Gastroesophageal sphincter (tissue), 3 donors: ENCODE measurements at regions not wholly inside any gene's neighbourhood (a gene's known extent, or its start where the extent isn't known, plus 50 kb on each side); places are given as distances from the start of the nearest gene placed in this dataset.

Experiments used
- POLR2A ChIP-seq, 2 donors: fragments of 450-650 bp; IDR thresholded peaks; one replicate each; pipeline ENCODE4 v1.6.1; 2017; ENCODE audit warnings: antibody characterized with exemption in 2 of 2, mild to moderate bottlenecking in 2 of 2, moderate library complexity in 1 of 2
- TF ChIP-seq, protein P1 (sequence below), 4 experiments: fragments of 200-600 bp in 2 of 4; fragments of 450-650 bp in 2 of 4; sonication (generic) in 1 of 4; IDR thresholded peaks; one replicate each; pipeline ENCODE4 v1.5.1; 2017 to 2019; ENCODE audit warnings: antibody characterized with exemption in 4 of 4, mild to moderate bottlenecking in 2 of 4, moderate library complexity in 2 of 4

DNA sequence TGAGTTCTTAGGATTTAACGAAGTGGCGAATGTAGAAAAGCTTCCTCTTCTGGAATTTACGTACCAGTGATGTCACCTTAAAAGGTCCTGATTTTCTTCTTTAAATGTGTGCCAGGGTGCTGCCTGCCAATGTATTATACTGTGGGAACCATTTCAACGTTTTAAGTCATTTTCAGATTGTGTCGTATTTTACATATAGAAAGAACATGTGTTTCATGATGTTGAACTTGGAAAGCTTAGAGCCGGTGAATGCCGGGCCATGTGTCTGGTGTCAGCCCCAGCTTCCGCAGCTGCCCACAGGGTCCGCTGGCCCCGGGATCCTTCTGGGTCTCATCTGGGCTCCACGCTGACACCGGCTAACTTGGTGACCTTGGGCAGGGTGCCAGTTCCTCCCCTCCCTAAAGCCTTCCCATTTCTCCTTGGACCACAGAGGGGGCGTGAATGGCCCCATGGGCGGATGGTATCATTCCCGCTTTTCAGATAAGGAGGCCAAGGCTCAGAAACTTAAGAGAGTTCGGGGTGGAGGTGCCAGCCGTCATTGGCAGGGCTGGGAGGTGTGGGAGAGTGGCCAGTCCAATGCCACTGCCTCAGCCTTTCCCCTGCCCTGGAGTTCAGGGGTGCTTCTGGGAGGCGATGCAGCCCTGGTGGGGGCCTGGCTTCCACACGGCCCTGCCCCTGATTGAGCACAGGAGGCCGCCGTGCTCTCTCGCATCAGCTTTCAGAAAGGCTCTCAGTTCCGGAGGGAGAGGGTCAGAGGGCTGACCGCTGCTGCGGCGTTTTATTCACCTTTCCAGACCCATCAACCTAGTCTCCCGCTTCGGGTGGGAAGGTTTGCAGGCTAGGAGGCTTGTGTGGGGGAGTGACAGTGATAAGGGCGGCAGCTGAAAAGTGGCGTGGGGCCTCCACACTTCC lies 68.8 kb upstream of the CIBAR2 start:
- TF ChIP-seq, protein P1, sequence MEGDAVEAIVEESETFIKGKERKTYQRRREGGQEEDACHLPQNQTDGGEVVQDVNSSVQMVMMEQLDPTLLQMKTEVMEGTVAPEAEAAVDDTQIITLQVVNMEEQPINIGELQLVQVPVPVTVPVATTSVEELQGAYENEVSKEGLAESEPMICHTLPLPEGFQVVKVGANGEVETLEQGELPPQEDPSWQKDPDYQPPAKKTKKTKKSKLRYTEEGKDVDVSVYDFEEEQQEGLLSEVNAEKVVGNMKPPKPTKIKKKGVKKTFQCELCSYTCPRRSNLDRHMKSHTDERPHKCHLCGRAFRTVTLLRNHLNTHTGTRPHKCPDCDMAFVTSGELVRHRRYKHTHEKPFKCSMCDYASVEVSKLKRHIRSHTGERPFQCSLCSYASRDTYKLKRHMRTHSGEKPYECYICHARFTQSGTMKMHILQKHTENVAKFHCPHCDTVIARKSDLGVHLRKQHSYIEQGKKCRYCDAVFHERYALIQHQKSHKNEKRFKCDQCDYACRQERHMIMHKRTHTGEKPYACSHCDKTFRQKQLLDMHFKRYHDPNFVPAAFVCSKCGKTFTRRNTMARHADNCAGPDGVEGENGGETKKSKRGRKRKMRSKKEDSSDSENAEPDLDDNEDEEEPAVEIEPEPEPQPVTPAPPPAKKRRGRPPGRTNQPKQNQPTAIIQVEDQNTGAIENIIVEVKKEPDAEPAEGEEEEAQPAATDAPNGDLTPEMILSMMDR (IDR thresholded peaks at IDR 0.05): no peak
- TF ChIP-seq POLR2A (IDR thresholded peaks at IDR 0.05): no peak
